ENCODE measurements at regions not wholly inside any gene's neighbourhood (a gene's known extent, or its start where the extent isn't known, plus 50 kb on each side); places are given as distances from the start of the nearest gene placed in this dataset.
"Not testable (repeated sequence)": the region's sequence is repeated elsewhere in the genome, so short reads cannot be mapped to it uniquely, and the experiment has no call there.

- Mint-ChIP-seq H3K27me3 (peaks cover 6% of the 10 kb centered on the region), H3K36me3 (no peaks in the 10 kb centered on the region), H3K9me3 (no peaks in the 10 kb centered on the region), H3K4me3 (no peak overlapping the region), H3K4me1 (no peaks in the 10 kb centered on the region), H3K27ac (no peak overlapping the region)
- no peak for DNase-seq
- no peak for ATAC-seq (ENCODE audit: low read depth)
- POLR2A ChIA-PET = no interaction called here
Observed at GRCh38 chr2:16235747-16236146, 295.4 kb downstream of the MYCN start.

- ATAC-seq (ENCODE audit: low read depth); H3K4me3 Mint-ChIP-seq; POLR2A ChIA-PET; H3K27me3 Mint-ChIP-seq; H3K36me3 Mint-ChIP-seq; H3K4me1 Mint-ChIP-seq; H3K27ac Mint-ChIP-seq; DNase-seq; H3K9me3 Mint-ChIP-seq: not testable (repeated sequence)
Observed at GRCh38 chr2:16235291-16235690, 294.9 kb downstream of the MYCN start.

- ATAC-seq (ENCODE audit: low read depth) (no peak), DNase-seq (no peak)
- H3K36me3 Mint-ChIP-seq = no peaks in the 10 kb centered on the region
- H3K9me3 Mint-ChIP-seq = no peaks in the 10 kb centered on the region
- H3K27ac Mint-ChIP-seq = no peak overlapping the region
- POLR2A ChIA-PET = no interaction called here
- H3K27me3 Mint-ChIP-seq = no peaks in the 10 kb centered on the region
- H3K4me1 Mint-ChIP-seq = no peaks in the 10 kb centered on the region
- H3K4me3 Mint-ChIP-seq = no peak overlapping the region
Observed at GRCh38 chr2:16228951-16229350, 288.6 kb downstream of the MYCN start.

GRCh38 chr2:16228471-16228870 is 288.1 kb downstream of the MYCN start:
- H3K4me3 Mint-ChIP-seq = no peak overlapping the region
- DNase-seq (no peak), ATAC-seq (ENCODE audit: low read depth) (no peak)
- H3K9me3 Mint-ChIP-seq = no peaks in the 10 kb centered on the region
- no peak overlapping the region for H3K27ac Mint-ChIP-seq
- H3K36me3 Mint-ChIP-seq = no peaks in the 10 kb centered on the region
- no peaks in the 10 kb centered on the region for H3K27me3 Mint-ChIP-seq
- no peaks in the 10 kb centered on the region for H3K4me1 Mint-ChIP-seq
- POLR2A ChIA-PET = no interaction called here

GRCh38 chr2:16227811-16228462 is 287.6 kb downstream of the MYCN start:
- Mint-ChIP-seq H3K27ac (no peak overlapping the region), H3K27me3 (no peaks in the 10 kb centered on the region), H3K36me3 (no peaks in the 10 kb centered on the region), H3K9me3 (no peaks in the 10 kb centered on the region), H3K4me3 (no peak overlapping the region), H3K4me1 (no peaks in the 10 kb centered on the region)
- no peak for ATAC-seq (ENCODE audit: low read depth)
- DNase-seq = no peak
- POLR2A ChIA-PET = no interaction called here

GRCh38 chr2:16226943-16227664 is 286.8 kb downstream of the MYCN start:
- no peak overlapping the region for H3K4me3 Mint-ChIP-seq
- no peaks in the 10 kb centered on the region for H3K9me3 Mint-ChIP-seq
- ATAC-seq (ENCODE audit: low read depth) (no peak), DNase-seq (no peak)
- POLR2A ChIA-PET = no interaction called here
- H3K4me1 Mint-ChIP-seq = no peaks in the 10 kb centered on the region
- H3K27ac Mint-ChIP-seq = no peak overlapping the region
- no peaks in the 10 kb centered on the region for H3K27me3 Mint-ChIP-seq
- H3K36me3 Mint-ChIP-seq = no peaks in the 10 kb centered on the region

GRCh38 chr2:16226381-16226780 is 286.0 kb downstream of the MYCN start:
- no peaks in the 10 kb centered on the region for H3K4me1 Mint-ChIP-seq

GRCh38 chr2:16225545-16225944 is 285.2 kb downstream of the MYCN start:
- POLR2A ChIA-PET = no interaction called here
- ATAC-seq (ENCODE audit: low read depth) = no peak
- no peaks in the 10 kb centered on the region for H3K27me3 Mint-ChIP-seq
- no peak overlapping the region for H3K27ac Mint-ChIP-seq
- H3K4me3 Mint-ChIP-seq = no peak overlapping the region
- no peaks in the 10 kb centered on the region for H3K9me3 Mint-ChIP-seq
- DNase-seq = no peak
- no peaks in the 10 kb centered on the region for H3K36me3 Mint-ChIP-seq
- no peaks in the 10 kb centered on the region for H3K4me1 Mint-ChIP-seq

More at GRCh38 chr2:16226381-16226780, 286.0 kb downstream of the MYCN start:
- Mint-ChIP-seq H3K36me3 (no peaks in the 10 kb centered on the region), H3K9me3 (no peaks in the 10 kb centered on the region), H3K27me3 (no peaks in the 10 kb centered on the region), H3K4me3 (no peak overlapping the region), H3K27ac (no peak overlapping the region)
- ATAC-seq (ENCODE audit: low read depth) (no peak), DNase-seq (no peak)
- POLR2A ChIA-PET = no interaction called here

- Mint-ChIP-seq H3K9me3 (no peaks in the 10 kb centered on the region), H3K36me3 (no peaks in the 10 kb centered on the region), H3K4me3 (no peak overlapping the region)
Observed at GRCh38 chr2:16225071-16225470, 284.7 kb downstream of the MYCN start.

GRCh38 chr2:16224298-16225045 is 284.1 kb downstream of the MYCN start:
- no peaks in the 10 kb centered on the region for H3K9me3 Mint-ChIP-seq
- no peaks in the 10 kb centered on the region for H3K27me3 Mint-ChIP-seq
- H3K36me3 Mint-ChIP-seq = no peaks in the 10 kb centered on the region
- no peak for DNase-seq
- no peaks in the 10 kb centered on the region for H3K4me1 Mint-ChIP-seq
- ATAC-seq (ENCODE audit: low read depth) = no peak
- no peak overlapping the region for H3K4me3 Mint-ChIP-seq
- POLR2A ChIA-PET = no interaction called here
- no peak overlapping the region for H3K27ac Mint-ChIP-seq

More at GRCh38 chr2:16225071-16225470, 284.7 kb downstream of the MYCN start:
- no peak for DNase-seq
- POLR2A ChIA-PET = no interaction called here
- Mint-ChIP-seq H3K4me1 (no peaks in the 10 kb centered on the region), H3K27ac (no peak overlapping the region), H3K27me3 (no peaks in the 10 kb centered on the region)
- no peak for ATAC-seq (ENCODE audit: low read depth)

GRCh38 chr2:16223841-16224177 is 283.5 kb downstream of the MYCN start:
- no peaks in the 10 kb centered on the region for H3K36me3 Mint-ChIP-seq
- ATAC-seq (ENCODE audit: low read depth) = no peak
- no peak for DNase-seq
- no peaks in the 10 kb centered on the region for H3K4me1 Mint-ChIP-seq
- H3K4me3 Mint-ChIP-seq = no peak overlapping the region
- no peak overlapping the region for H3K27ac Mint-ChIP-seq
- H3K9me3 Mint-ChIP-seq = no peaks in the 10 kb centered on the region
- POLR2A ChIA-PET = no interaction called here
- H3K27me3 Mint-ChIP-seq = no peaks in the 10 kb centered on the region

- H3K9me3 Mint-ChIP-seq = no peaks in the 10 kb centered on the region
- H3K27me3 Mint-ChIP-seq = no peaks in the 10 kb centered on the region
- POLR2A ChIA-PET = no interaction called here
- ATAC-seq (ENCODE audit: low read depth) (no peak), DNase-seq (no peak)
- no peak overlapping the region for H3K27ac Mint-ChIP-seq
- H3K4me1 Mint-ChIP-seq = no peaks in the 10 kb centered on the region
- H3K4me3 Mint-ChIP-seq = no peak overlapping the region
- no peaks in the 10 kb centered on the region for H3K36me3 Mint-ChIP-seq
Observed at GRCh38 chr2:16223161-16223840, 283.0 kb downstream of the MYCN start.

GRCh38 chr2:16222326-16222725 is 282.0 kb downstream of the MYCN start:
- POLR2A ChIA-PET = no interaction called here
- ATAC-seq (ENCODE audit: low read depth) (no peak), DNase-seq (no peak)
- H3K9me3 Mint-ChIP-seq = no peaks in the 10 kb centered on the region
- H3K4me1 Mint-ChIP-seq = no peaks in the 10 kb centered on the region
- H3K4me3 Mint-ChIP-seq = no peak overlapping the region
- H3K36me3 Mint-ChIP-seq = no peaks in the 10 kb centered on the region
- H3K27me3 Mint-ChIP-seq = no peaks in the 10 kb centered on the region
- no peak overlapping the region for H3K27ac Mint-ChIP-seq

Measured in activated naive CD8-positive, alpha-beta T cell treated with anti-CD3 and anti-CD28 coated beads, Interleukin-2, amount 10 ng/mL, durations not matched to agents 7 days and 5 days (primary cell).